Mesenchymal stem cell (in vitro differentiated cells and primary cell): ENCODE measurements at regions not wholly inside any gene's neighbourhood (a gene's known extent, or its start where the extent isn't known, plus 50 kb on each side); places are given as distances from the start of the nearest gene placed in this dataset.
A peak's percentile ranks its signal among the peaks of the same experiment; 100 is the strongest.

Experiments used
- DNase-seq: peaks from one replicate; pipeline ENCODE4 v3.0.0-alpha.2; 2013
- H2AFZ ChIP-seq: one replicate; pipeline ENCODE4 v1.6.1; 2013; ENCODE audit warnings: low read depth, mild to moderate bottlenecking, control low read depth, inconsistent platforms, low read length, moderate library complexity
- H2AK5ac ChIP-seq: 2 replicates; pipeline ENCODE4 v1.6.1; 2013; ENCODE audit warnings: low read length, moderate library complexity, mild to moderate bottlenecking, inconsistent platforms; ENCODE audit not compliant: severe bottlenecking
- H2BK120ac ChIP-seq: one replicate; pipeline ENCODE4 v1.6.1; 2013; ENCODE audit warnings: low read depth, mild to moderate bottlenecking, inconsistent platforms, low read length, moderate library complexity
- H2BK12ac ChIP-seq, 2 experiments: one replicate each; pipeline ENCODE4 v1.6.1; 2013; ENCODE audit warnings: inconsistent platforms in 2 of 2, low read length in 2 of 2, mild to moderate bottlenecking in 2 of 2, moderate library complexity in 2 of 2, control low read depth in 1 of 2
- H2BK15ac ChIP-seq: one replicate; pipeline ENCODE4 v1.6.1; 2013; ENCODE audit warnings: mild to moderate bottlenecking, low read depth, inconsistent platforms; ENCODE audit not compliant: poor library complexity, severe bottlenecking
- H2BK5ac ChIP-seq: 2 replicates; pipeline ENCODE4 v1.6.1; 2013; ENCODE audit warnings: low read depth, mild to moderate bottlenecking, low read length, control low read depth, inconsistent platforms; ENCODE audit not compliant: poor library complexity, severe bottlenecking
- H3K14ac ChIP-seq, 2 experiments: one replicate each; pipeline ENCODE4 v1.6.1; 2013; ENCODE audit warnings: inconsistent platforms in 2 of 2, low read length in 2 of 2, control low read depth in 1 of 2, mild to moderate bottlenecking in 1 of 2, moderate library complexity in 1 of 2
- H3K18ac ChIP-seq, 2 experiments: one replicate each; pipeline ENCODE4 v1.6.1; 2013; ENCODE audit warnings: inconsistent platforms in 2 of 2, low read length in 2 of 2, control low read depth in 1 of 2, low read depth in 1 of 2, mild to moderate bottlenecking in 1 of 2
- H3K23ac ChIP-seq, 2 experiments: one replicate each; pipeline ENCODE4 v1.6.1; 2013; ENCODE audit warnings: inconsistent platforms in 2 of 2, low read length in 2 of 2, mild to moderate bottlenecking in 2 of 2, moderate library complexity in 2 of 2, control low read depth in 1 of 2
- H3K27ac ChIP-seq: 2 replicates; pipeline ENCODE4 v1.5.1; 2013; ENCODE audit warnings: mild to moderate bottlenecking, moderate library complexity, low read length, control low read depth, inconsistent platforms; ENCODE audit not compliant: poor library complexity, severe bottlenecking
- H3K27me3 ChIP-seq, 2 experiments: 2 replicates each; pipeline versions ENCODE4 v1.6.1 to v1.7.0; 2013; ENCODE audit warnings: low read length in 2 of 2, mild to moderate bottlenecking in 2 of 2, moderate library complexity in 2 of 2, control low read depth in 1 of 2, inconsistent platforms in 1 of 2; ENCODE audit not compliant: control insufficient read depth in 1 of 2, insufficient read depth in 1 of 2
- H3K36me3 ChIP-seq, 2 experiments: 2 replicates each; pipeline versions ENCODE4 v1.6.1 to v1.7.0; 2013; ENCODE audit warnings: low read length in 2 of 2, control low read depth in 1 of 2, inconsistent platforms in 1 of 2, low read depth in 1 of 2, mild to moderate bottlenecking in 1 of 2; ENCODE audit not compliant: insufficient read depth in 2 of 2, control insufficient read depth in 1 of 2
- H3K4ac ChIP-seq, 2 experiments: one replicate each; pipeline ENCODE4 v1.6.1; 2013; ENCODE audit warnings: inconsistent platforms in 2 of 2, low read length in 2 of 2, mild to moderate bottlenecking in 2 of 2, moderate library complexity in 2 of 2, control low read depth in 1 of 2, low read depth in 1 of 2
- H3K4me1 ChIP-seq: 2 replicates; pipeline ENCODE4 v1.6.1; 2013; ENCODE audit warnings: low read depth, low read length, control low read depth; ENCODE audit not compliant: control insufficient read depth, insufficient read depth
- H3K4me2 ChIP-seq: 2 replicates; pipeline ENCODE4 v1.6.1; 2013; ENCODE audit warnings: low read length, mild to moderate bottlenecking, inconsistent platforms; ENCODE audit not compliant: poor library complexity, severe bottlenecking
- H3K4me3 ChIP-seq, 2 experiments: 2 replicates each; pipeline versions ENCODE4 v1.5.1 to v1.7.0; 2013; ENCODE audit warnings: low read length in 2 of 2, mild to moderate bottlenecking in 2 of 2, control low read depth in 1 of 2, low read depth in 1 of 2; ENCODE audit not compliant: insufficient read depth in 1 of 2
- H3K79me1 ChIP-seq: replicated peaks from 2 replicates; pipeline ENCODE4 v1.6.1; 2013; ENCODE audit warnings: mild to moderate bottlenecking, control low read depth, low read length, inconsistent platforms; ENCODE audit not compliant: poor library complexity, severe bottlenecking
- H3K9ac ChIP-seq: 2 replicates; pipeline ENCODE4 v1.7.0; 2013; ENCODE audit warnings: mild to moderate bottlenecking, low read length, moderate library complexity
- H3K9me3 ChIP-seq: 2 replicates; pipeline ENCODE4 v1.7.0; 2013; ENCODE audit warnings: mild to moderate bottlenecking, low read length; ENCODE audit not compliant: control insufficient read depth
- H4K8ac ChIP-seq: one replicate; pipeline ENCODE4 v1.6.1; 2013; ENCODE audit warnings: inconsistent platforms, mild to moderate bottlenecking, low read length, moderate library complexity
- H4K91ac ChIP-seq: one replicate; pipeline ENCODE4 v1.6.1; 2013; ENCODE audit warnings: mild to moderate bottlenecking, low read length, inconsistent platforms
- WGBS: methylation state at CpG from one replicate; pipeline ENCODE4 v1.1.7; 2013; ENCODE audit warnings: mixed read lengths; 5-methylcytosine and 5-hydroxymethylcytosine counted together

GRCh38 chr4:141571793-141572192 lies 64.6 kb upstream of the IL15 start:
- no peak overlapping the region for H3K4me3 ChIP-seq
- peak overlapping the region; percentile 74 for H3K27ac ChIP-seq
- no peak overlapping the region for H3K18ac ChIP-seq
- no peak overlapping the region for H3K14ac ChIP-seq
- no peak overlapping the region for H3K23ac ChIP-seq
- H3K9me3 ChIP-seq: no peaks in the 10 kb centered on the region
- H3K4me1 ChIP-seq: no peaks in the 10 kb centered on the region
- H2BK12ac ChIP-seq: no peak overlapping the region
- no peak overlapping the region for H3K4ac ChIP-seq
- H2AK5ac ChIP-seq: no peak overlapping the region
- no peak for DNase-seq
- H3K9ac ChIP-seq: no peak overlapping the region
- H3K27me3 ChIP-seq: no peaks in the 10 kb centered on the region
- H2BK5ac ChIP-seq: peak overlapping the region; percentile 12
- H3K4me2 ChIP-seq: peak overlapping the region; percentile 29
- H2BK120ac ChIP-seq: no peak overlapping the region
- no peaks in the 10 kb centered on the region for H3K79me1 ChIP-seq
- H2AFZ ChIP-seq: no peak overlapping the region
- no peak overlapping the region for H2BK15ac ChIP-seq
- no peak overlapping the region for H4K91ac ChIP-seq
- no peak overlapping the region for H4K8ac ChIP-seq
- no peaks in the 10 kb centered on the region for H3K36me3 ChIP-seq
- 100% methylated on average over 4 of the region's 6 CpGs for WGBS

GRCh38 chr4:141573678-141574077 lies 62.7 kb upstream of the IL15 start:
- no peak for DNase-seq
- no peak overlapping the region for H3K4me3 ChIP-seq
- no peak overlapping the region for H2AFZ ChIP-seq
- no peak overlapping the region for H2AK5ac ChIP-seq
- H3K79me1 ChIP-seq: no peaks in the 10 kb centered on the region
- H3K4me2 ChIP-seq: no peak overlapping the region
- H3K18ac ChIP-seq: no peak overlapping the region
- H2BK12ac ChIP-seq: no peak overlapping the region
- H3K4ac ChIP-seq: no peak overlapping the region
- no peak overlapping the region for H3K9ac ChIP-seq
- no peaks in the 10 kb centered on the region for H3K4me1 ChIP-seq
- H3K23ac ChIP-seq: no peak overlapping the region
- no peaks in the 10 kb centered on the region for H3K9me3 ChIP-seq
- no peaks in the 10 kb centered on the region for H3K27me3 ChIP-seq
- no peak overlapping the region for H2BK15ac ChIP-seq
- no peaks in the 10 kb centered on the region for H3K36me3 ChIP-seq
- H2BK120ac ChIP-seq: no peak overlapping the region
- H4K8ac ChIP-seq: no peak overlapping the region
- no peak overlapping the region for H3K27ac ChIP-seq
- H3K14ac ChIP-seq: no peak overlapping the region
- no peak overlapping the region for H2BK5ac ChIP-seq
- no peak overlapping the region for H4K91ac ChIP-seq

- Histone ChIP-seq H3K4me2 (no peak overlapping the region), H3K14ac (no peak overlapping the region), H3K23ac (no peak overlapping the region), H3K9me3 (no peaks in the 10 kb centered on the region), H3K27ac (no peak overlapping the region), H3K4me3 (no peak overlapping the region), H4K8ac (no peak overlapping the region), H3K4ac (no peak overlapping the region), H3K36me3 (no peaks in the 10 kb centered on the region), H2AK5ac (no peak overlapping the region), H2BK5ac (no peak overlapping the region), H3K9ac (no peak overlapping the region), H3K79me1 (no peaks in the 10 kb centered on the region), H2BK15ac (no peak overlapping the region), H3K4me1 (peaks cover 2% of the 10 kb centered on the region), H2BK120ac (no peak overlapping the region), H2AFZ (no peak overlapping the region), H3K18ac (no peak overlapping the region), H2BK12ac (no peak overlapping the region), H3K27me3 (no peaks in the 10 kb centered on the region), H4K91ac (no peak overlapping the region)
- 88% methylated on average over 4 of the region's 4 CpGs for WGBS
- DNase-seq: no peak
Observed at GRCh38 chr4:141575884-141576283, 60.5 kb upstream of the IL15 start.

GRCh38 chr4:141576585-141577110 lies 59.7 kb upstream of the IL15 start:
- H3K18ac ChIP-seq: no peak overlapping the region
- H3K9me3 ChIP-seq: no peaks in the 10 kb centered on the region
- no peak overlapping the region for H3K4ac ChIP-seq
- WGBS: 97% methylated on average over 4 of the region's 8 CpGs
- no peak overlapping the region for H3K9ac ChIP-seq
- H3K36me3 ChIP-seq: no peaks in the 10 kb centered on the region
- H2AFZ ChIP-seq: no peak overlapping the region
- no peak overlapping the region for H2AK5ac ChIP-seq
- no peak overlapping the region for H3K27ac ChIP-seq
- no peak overlapping the region for H2BK15ac ChIP-seq
- H2BK5ac ChIP-seq: no peak overlapping the region
- no peak overlapping the region for H3K23ac ChIP-seq
- H3K4me1 ChIP-seq: peaks cover 2% of the 10 kb centered on the region
- no peak overlapping the region for H3K4me3 ChIP-seq
- H3K4me2 ChIP-seq: no peak overlapping the region
- H4K8ac ChIP-seq: no peak overlapping the region
- no peak overlapping the region for H4K91ac ChIP-seq
- no peak overlapping the region for H3K14ac ChIP-seq
- no peaks in the 10 kb centered on the region for H3K27me3 ChIP-seq
- H3K79me1 ChIP-seq: no peaks in the 10 kb centered on the region
- no peak overlapping the region for H2BK120ac ChIP-seq
- DNase-seq: no peak
- no peak overlapping the region for H2BK12ac ChIP-seq
